ENCODE measurements at regions not wholly inside any gene's neighbourhood (a gene's known extent, or its start where the extent isn't known, plus 50 kb on each side); places are given as distances from the start of the nearest gene placed in this dataset.
"Not testable (repeated sequence)": the region's sequence is repeated elsewhere in the genome, so short reads cannot be mapped to it uniquely, and the experiment has no call there.

DNA sequence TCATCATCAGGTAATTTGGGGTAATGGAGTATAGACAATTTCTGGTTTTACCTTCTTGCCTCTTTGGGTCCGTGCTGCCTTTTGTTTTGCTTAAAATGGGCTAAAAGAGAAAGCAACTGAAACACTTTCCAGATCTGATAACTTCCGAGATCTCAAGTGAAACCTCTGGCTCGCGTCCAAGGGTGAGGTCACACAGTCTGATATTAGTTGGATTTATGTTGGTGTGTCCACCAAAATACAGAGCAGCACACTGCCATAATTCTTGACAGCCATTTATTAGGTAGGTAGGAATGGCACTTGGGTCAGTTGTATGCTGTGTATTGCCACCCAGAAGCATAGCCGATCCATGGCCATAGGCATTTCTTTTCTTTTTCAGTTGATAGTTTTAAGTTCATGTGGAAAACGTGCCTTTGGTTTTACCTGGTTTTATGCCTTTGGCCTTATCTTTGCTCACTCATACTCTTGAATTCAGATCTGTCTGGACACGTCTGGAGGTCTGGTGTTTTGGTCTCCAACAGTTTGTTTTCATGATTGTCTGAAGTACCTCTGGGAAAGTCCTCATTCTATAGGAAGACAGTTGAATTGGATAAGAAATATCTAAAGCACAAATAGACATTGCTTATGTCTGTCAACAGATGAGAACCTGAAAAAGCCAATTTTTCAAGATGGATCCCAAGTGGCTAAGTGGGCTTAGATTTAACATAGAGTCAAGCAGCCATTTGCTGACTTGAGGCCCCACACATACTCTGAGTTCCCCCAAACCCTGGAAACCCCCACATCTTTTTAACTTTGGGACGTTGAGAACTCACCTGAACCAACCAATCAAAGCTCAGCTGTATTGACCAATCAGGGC is 320.8 kb downstream of the SOX4 start:
- DNase-seq (ENCODE audit: low read depth, low spot score): peak; percentile 77

DNA sequence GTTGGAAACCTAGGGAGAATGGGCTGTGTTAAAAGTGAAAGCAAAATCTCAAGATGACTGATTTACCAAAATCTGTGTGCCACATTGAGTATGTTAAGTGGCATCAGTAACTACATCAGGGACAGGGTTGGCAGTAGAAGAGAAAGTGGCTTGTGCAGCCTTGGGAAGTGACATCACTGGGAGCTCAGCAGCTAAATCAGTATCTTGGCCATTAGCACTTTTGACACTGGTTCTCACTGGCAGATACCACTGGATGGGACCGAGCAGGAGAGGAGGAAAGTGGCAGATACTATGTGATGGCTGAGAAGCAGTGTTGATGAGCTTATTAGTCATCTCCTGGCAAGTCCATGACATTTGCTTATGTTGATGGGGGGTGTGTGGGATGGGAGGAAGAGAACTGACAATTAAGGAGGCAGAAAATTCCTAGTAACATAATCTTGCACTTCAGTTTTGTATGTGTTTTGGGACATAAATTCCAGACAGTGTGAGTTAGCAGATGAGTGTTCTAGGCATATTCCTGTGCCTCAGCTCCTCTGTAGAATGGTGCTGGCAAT is 322.2 kb downstream of the SOX4 start:
- no peak for DNase-seq (ENCODE audit: low read depth, low spot score)

DNA sequence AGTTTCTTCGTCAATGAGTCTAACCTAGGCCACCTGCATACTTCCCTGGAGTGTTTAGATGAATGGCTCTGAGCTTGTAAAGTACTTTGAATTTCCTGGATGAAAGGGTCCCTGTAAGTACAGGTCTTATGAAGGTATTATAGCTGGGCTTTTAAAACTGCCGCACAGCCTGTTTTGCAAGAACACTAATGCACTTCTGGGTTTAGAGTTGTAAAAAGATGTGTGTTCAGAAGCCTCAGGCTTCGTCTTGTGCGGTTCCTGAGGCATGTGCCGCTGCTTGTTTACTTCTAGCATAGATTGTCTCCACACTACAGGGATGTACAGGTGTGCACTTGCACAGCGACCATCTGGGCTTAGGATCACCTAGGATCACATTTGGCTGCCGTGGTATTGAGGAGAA is 324.5 kb downstream of the SOX4 start:
- DNase-seq (ENCODE audit: low read depth, low spot score): no peak

DNA sequence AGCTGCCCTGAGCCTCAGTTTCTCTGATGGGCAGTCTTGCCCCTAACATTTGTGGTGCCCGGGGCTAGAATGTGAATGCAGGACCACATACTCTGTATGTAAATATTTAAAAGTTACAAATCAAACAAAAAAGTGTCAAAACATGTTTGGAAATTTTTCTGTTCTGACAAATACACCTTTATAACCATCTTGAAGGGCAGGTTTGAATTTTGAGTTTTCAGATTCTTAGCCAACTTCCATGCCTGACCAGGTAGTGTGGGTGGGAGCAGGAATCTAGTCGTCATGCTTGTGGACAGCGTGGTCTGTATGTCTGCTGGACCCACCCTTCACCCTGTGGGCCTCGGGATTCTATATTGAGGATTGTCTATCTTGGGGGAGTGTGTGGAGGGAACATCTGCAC is 325.1 kb downstream of the SOX4 start:
- DNase-seq (ENCODE audit: low read depth, low spot score): no peak

DNA sequence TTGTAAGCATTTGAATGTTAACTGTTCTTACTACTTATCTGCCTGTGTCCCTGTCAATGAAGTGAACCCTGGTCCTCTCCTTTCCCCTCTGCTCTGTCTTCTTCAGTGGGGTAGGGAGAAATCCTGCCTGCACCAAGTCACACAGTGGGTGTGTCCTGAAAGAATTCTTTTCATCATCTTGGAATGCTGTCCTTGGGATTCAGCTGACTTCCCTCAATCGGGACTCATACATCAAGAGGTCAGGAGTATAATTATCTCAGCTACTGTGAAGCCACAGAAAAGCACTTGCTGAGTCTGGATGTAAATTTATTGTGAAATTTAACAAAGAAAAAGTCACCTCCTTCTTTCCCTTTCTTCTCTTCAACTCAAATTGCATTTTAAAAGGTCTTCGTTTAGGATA is 328.5 kb downstream of the SOX4 start:
- no peak for DNase-seq (ENCODE audit: low read depth, low spot score)

DNA sequence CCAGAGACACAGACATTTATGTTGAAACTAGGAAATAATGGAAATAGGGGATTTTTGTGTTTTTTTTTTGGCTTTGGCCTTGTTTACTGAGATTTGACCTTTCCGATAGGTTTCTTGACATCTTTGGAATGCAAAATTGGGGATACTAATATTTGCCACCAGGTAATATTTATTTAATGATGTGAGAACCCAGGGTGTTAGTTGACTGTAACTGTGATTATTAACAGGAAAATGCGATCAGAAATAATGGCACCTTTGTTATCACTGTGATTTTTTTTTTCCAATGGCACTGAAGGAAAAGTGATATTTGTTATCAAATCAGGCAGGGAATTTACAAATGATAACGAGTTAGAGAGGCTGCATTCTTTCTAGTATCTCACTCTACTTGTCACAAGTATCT is 330.5 kb downstream of the SOX4 start:
- no peak for DNase-seq (ENCODE audit: low read depth, low spot score)

DNA sequence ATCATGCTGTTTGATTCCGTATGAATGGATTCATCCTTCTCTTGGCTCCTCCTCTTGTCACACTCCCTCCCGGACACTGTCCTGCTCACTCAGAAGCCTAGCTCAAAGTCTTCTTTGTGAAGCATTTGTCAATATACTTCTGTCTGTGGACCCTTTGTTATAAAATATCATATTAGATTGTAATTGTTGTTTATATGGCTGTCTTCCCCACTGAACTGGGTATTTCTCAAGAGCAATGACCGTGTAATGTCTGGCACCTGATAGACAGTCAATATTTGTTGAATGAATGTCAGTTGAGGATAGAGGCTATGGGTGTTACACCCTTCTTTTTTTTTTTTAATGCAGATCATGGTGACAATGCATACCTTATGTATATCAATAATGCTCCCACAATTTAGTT is 335.3 kb downstream of the SOX4 start:
- no peak for DNase-seq (ENCODE audit: low read depth, low spot score)

DNA sequence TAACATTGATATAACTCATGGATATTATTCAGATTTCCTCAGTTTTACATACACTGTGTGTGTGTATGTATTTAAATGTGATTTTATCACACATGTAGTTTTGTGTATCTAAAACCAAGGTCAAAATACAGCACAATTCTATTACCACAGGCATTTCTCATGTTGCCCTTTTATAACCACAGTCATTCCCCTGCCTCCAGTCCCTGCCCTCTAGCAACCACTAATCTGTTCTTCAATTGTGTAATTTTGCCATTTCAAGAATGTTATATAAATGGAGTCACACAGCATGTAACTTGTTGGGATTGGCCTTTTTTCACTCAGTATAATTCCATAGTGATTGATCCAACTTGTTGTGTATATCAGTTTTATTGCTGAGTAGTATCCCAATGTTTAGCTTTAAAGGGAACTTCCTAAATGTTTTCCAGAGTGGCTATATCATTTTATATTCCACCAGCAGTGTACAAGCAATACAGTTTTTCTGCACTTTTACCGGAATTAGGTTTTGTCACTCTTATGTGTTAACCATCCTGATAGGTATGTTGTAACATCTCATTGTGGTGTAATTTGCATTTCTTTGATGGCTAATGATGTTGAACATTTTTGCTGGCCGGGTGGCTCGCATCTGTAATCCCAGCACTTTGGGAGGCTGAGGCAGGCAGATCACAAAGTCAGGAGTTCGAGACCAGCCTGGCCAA is 338.2 kb downstream of the SOX4 start:
- no peak for DNase-seq (ENCODE audit: low read depth, low spot score)

DNA sequence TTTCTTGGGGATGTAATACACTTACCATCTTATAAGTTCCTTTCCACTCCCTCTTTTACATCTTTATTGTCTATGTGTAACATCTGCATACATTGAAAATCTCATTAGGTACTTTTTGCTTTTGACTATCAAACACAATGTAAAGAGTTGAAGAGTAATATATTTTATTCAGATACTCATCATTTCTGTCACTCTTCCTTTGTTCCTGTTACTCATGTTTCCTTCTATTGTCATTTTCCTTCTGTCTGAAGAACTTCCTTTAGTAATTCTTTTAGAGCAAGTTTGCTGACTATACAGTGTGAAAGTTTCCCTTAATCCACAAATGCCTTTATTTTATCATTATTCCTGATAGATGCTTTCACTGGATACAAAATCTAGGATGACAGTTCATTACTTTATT is 339.8 kb downstream of the SOX4 start:
- DNase-seq (ENCODE audit: low read depth, low spot score): no peak

DNA sequence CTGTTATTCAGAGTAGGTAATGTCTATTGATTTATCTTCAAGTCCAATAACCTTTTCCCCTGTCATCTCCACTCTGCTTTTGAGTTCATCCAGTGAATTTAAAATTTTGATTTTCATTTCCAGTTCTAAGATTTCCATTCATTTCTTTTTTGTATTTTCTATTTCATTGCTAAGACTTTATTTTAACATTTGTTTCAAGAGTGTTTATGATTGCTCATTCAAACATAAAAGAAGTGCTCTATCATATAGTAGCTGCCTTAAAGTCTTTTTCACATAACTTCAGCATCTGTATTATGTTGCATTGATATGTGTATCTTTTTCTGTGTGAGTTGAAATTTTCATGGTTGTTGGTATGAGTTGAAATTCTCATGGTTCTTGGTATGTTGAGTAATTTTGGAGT is 341.6 kb downstream of the SOX4 start:
- DNase-seq (ENCODE audit: low read depth, low spot score): no peak

DNA sequence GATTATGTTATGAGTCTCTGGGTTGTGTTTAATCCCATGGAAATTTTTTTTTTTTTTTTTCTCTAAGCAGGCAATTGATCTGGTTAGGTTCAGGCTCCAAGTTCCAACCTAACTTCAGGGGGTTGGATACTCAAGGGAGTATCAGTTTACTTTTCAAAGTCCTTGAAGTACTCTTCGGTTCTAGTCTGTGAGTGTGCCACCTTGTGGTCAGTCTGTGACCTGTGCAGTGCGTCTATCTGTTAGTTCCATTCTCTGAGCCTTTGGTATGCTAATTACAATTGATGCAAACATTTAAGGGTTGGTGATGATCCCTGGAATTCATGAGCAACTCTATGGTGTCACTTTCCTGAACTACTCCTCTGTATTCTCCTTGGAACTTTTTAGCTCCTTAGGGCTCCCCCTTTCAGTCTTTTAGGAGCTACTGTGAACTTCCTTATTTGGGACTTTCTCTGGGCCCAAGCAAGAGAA is 342.0 kb downstream of the SOX4 start:
- no peak for DNase-seq (ENCODE audit: low read depth, low spot score)

DNA sequence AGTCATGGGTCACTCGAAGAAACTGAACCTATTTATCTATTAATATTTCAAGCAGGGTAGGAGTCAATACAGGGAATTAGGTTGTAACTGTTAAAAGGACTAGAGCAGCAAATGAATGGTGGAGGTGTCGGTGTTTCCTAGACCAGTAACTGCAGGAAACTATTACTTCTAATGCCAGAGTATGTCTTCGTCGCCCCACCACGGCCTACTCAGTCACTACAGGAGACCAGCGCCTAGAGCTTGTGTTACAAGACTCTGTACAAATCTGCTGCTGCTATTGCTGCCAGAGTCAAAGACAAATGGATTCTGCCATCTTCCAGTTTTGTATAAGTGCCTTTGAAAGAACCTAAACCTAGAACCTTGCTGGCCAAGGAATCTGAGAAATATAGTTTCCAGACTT is 343.9 kb downstream of the SOX4 start:
- no peak for DNase-seq (ENCODE audit: low read depth, low spot score)

DNA sequence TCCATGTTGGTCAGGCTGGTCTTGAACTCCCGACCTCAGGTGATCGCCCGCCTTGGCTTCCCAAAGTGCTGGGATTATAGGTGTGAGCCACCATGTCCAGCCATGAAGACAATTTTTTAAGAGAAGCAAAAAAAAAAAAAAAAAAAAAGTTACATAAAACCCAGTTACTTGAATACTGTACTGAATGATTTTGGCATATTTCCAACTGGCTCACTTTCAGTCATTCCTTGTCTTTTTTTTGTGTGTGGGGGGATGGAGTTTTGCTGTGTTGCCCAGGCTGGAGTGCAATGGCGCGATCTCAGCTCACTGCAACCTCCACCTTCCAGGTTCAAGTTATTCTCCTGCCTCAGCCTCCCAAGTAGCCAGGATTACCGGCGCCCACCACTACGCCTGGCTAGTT is 345.5 kb downstream of the SOX4 start:
- DNase-seq (ENCODE audit: low read depth, low spot score): not testable (repeated sequence)

DNA sequence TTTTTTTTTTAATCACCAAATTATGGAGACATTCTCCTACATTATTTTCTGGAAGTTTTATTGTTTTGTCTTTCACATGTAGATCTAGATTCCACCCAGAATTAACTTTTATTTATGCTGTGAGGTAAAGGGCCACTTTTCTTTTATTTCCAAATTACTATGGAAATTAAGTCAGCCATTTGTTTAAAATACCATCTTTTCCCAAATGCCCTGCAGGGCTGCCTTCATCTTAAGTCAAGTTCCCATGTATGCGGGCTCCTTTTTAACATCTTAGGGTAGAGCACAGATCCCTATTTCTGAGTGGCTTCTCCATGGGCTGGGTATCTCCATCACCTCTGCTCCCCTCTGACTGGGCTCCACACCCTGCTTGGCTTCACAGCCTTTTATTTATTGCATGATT is 348.4 kb downstream of the SOX4 start:
- DNase-seq (ENCODE audit: low read depth, low spot score): no peak

DNA sequence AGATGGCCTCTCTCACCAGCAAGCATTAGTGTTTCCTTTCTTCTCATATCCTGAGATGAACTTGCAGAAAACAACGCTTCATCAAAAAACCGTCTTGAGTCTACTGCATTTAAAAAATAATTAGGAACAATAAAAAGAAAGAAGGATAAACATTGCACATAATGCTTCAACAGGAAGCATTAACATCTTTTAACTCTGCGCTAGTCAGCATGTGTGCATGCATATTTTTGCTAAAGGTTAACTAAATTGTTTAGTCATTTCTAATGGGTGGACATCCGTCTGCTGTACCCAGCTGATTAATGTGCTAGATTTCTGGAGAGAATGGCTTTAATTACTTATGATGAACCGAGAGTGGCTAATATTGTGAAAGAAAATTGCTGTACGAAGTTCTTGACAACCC is 349.3 kb downstream of the SOX4 start:
- no peak for DNase-seq (ENCODE audit: low read depth, low spot score)

DNA sequence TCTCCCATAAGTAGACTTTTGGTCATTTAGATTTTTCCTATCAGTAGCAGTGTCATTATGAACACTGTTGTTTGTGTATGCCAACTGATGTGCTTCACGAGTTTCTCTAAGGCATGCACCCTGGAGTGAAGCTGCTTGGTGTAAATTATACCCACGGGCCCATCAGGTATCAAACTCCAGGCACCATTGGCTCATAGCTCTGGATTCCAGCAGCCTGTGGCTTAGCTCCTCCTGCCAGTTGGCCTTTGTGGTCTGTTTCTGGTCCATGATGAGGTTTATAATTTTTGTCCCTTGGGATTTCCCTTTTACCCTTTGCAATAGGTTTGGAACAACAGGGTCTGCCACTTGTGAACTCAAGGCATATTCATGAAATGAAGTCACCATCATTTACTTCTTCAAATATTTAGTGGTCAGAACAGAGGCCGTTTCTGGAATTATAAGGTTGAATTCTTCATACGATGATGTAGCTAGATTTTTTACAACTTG is 350.5 kb downstream of the PRL start:
- DNase-seq (ENCODE audit: low read depth, low spot score): no peak

DNA sequence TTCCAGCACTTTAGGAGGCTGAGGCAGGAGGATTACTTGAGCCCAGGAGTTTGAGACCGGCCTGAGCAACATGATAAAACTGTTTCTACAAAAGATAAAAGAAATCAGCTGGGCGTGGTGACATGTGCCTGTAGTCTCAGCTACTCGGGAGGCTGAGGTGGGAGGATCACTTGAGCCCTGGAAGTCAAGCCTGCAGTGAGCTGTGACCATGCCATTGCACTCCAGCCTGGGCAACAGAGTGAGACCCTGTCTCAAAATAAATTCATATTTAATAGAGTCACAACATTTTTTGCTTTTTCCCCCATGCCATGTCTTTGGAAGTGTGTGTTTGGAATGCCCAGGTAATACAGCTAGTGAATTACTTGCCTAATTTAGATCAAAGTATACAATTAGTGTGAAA is 349.6 kb downstream of the PRL start:
- not testable (repeated sequence) for DNase-seq (ENCODE audit: low read depth, low spot score)

DNA sequence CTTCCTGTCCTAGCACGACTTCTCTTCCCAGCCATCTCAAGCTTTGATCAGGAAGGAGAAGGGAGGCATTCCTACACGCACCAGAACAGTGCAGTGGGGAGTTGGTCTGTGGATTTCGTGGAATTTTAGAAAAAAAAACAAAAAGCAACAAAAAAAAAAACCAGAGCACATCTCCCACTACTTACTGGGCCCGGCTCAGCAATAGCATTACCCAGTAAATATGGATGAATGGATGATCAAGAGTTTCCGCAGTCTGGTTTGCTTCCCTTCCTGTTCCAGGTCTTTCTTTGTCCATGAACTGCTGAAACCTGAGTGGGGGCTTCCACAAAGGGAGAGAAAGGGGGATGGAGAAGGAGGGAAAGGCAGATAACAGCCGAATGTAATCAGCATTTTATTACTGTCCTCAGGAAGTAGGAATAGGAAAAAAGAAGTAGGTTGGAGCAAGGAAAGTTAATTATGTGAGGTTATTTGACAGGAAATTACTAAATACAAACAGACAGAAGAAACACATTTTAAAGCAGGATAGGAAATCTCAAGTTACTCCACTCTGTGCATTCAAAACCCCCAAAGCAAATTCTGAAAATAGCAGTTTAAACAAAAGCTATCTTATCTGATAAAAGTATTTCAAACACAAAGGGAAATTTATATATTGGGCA is 349.0 kb downstream of the PRL start:
- no peak for DNase-seq (ENCODE audit: low read depth, low spot score)

DNA sequence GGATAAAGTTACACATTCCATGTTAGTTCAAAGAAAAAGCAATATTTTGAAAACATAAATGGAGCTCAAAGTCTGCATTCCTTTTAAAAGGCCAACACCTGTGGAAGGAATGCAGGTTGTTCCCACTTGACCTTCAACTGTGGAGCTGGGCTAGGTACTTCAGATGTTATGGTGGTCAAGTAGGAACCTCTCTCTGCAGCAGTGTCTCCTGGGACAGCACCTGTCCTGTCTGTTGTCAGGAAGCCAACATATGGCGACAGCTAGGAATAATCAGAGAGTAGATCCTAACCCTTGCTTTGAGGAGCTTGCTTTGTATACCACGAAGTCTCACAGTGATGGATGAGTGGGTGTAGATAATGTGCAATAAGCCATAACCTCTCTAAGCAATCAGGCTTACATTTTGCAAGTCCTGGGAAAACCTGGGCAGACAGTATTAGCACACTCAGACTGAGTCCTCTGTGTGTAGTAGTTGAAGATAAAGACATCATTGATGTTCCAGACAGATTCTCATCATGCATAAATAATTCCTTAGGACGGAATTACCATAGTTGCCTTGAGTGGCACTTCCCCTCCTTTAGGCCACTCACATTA is 347.5 kb downstream of the PRL start:
- no peak for DNase-seq (ENCODE audit: low read depth, low spot score)

DNA sequence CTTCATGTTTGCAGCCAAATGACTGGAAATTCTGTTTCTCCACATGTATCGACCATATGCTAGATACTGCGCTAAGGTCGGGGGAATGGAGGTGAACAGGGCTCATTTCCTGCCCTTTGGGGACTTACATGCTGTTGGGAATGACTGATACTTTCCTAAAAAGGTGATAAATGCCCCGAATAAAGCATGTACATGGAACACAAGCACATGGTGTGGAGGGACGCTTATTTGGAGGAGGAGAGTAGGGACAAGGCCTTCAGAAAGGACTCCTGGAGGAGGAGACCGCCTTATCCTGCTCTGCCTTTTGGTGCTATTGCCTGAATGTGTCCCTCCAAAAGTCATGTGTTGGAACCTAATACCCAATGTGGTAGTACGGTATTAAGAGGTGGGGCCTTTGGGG is 344.5 kb downstream of the PRL start:
- DNase-seq (ENCODE audit: low read depth, low spot score): no peak

All from pulmonary artery endothelial cell (primary cell).